ENCODE measurements at regions not wholly inside any gene's neighbourhood (a gene's known extent, or its start where the extent isn't known, plus 50 kb on each side); places are given as distances from the start of the nearest gene placed in this dataset.
"Not testable (repeated sequence)": the region's sequence is repeated elsewhere in the genome, so short reads cannot be mapped to it uniquely, and the experiment has no call there.

GRCh38 chr21:9026729-9027416 is 1494.5 kb upstream of the TPTE start:
- not testable (repeated sequence) for FAIRE-seq

GRCh38 chr21:9027417-9027800 is 1494.0 kb upstream of the TPTE start:
- not testable (repeated sequence) for FAIRE-seq

GRCh38 chr21:9028624-9029431 is 1492.6 kb upstream of the TPTE start:
- FAIRE-seq = not testable (repeated sequence)

- FAIRE-seq = not testable (repeated sequence)
These were observed 1491.2 kb upstream of the TPTE start for GRCh38 chr21:9030141-9030665.

GRCh38 chr21:9031482-9032374 is 1489.7 kb upstream of the TPTE start:
- FAIRE-seq = not testable (repeated sequence)

GRCh38 chr21:9032547-9032946 is 1488.8 kb upstream of the TPTE start:
- not testable (repeated sequence) for FAIRE-seq

GRCh38 chr21:9033295-9033694 is 1488.1 kb upstream of the TPTE start:
- FAIRE-seq = not testable (repeated sequence)

GRCh38 chr21:9034491-9035200 is 1486.7 kb upstream of the TPTE start:
- not testable (repeated sequence) for FAIRE-seq

GRCh38 chr21:9035225-9035624 is 1486.2 kb upstream of the TPTE start:
- not testable (repeated sequence) for FAIRE-seq

- not testable (repeated sequence) for FAIRE-seq
These were observed 1485.4 kb upstream of the TPTE start for GRCh38 chr21:9035970-9036369.

- not testable (repeated sequence) for FAIRE-seq
These were observed 1484.3 kb upstream of the TPTE start for GRCh38 chr21:9036966-9037587.

GRCh38 chr21:9037588-9038544 is 1483.5 kb upstream of the TPTE start:
- not testable (repeated sequence) for FAIRE-seq

- FAIRE-seq = not testable (repeated sequence)
These were observed 1481.6 kb upstream of the TPTE start for GRCh38 chr21:9039520-9040365.

- not testable (repeated sequence) for FAIRE-seq
These were observed 1481.0 kb upstream of the TPTE start for GRCh38 chr21:9040406-9040805.

GRCh38 chr21:9041175-9041948 is 1480.0 kb upstream of the TPTE start:
- FAIRE-seq = not testable (repeated sequence)

GRCh38 chr21:9043089-9043488 is 1478.3 kb upstream of the TPTE start:
- FAIRE-seq = not testable (repeated sequence)

GRCh38 chr21:9046870-9047269 is 1474.5 kb upstream of the TPTE start:
- FAIRE-seq = not testable (repeated sequence)

GRCh38 chr21:9067515-9067914 is 1453.9 kb upstream of the TPTE start:
- FAIRE-seq = not testable (repeated sequence)

Measured in colon (tissue), 2 donors.